Stomach (tissue), 8 donors: ENCODE measurements at regions not wholly inside any gene's neighbourhood (a gene's known extent, or its start where the extent isn't known, plus 50 kb on each side); places are given as distances from the start of the nearest gene placed in this dataset.

ENCODE experiments used
- DNase-seq, 2 donors: peaks; one replicate each; pipeline versions ENCODE4 v3.0.0 to v3.0.0-alpha.2; 2013 to 2019
- H3K27ac ChIP-seq, 5 donors: fragments of 200-600 bp in 4 of 5; sonication (generic) in 4 of 5; one replicate each; pipeline ENCODE4 v1.5.1; 2013 to 2019; ENCODE audit warnings: mild to moderate bottlenecking in 1 of 5, moderate library complexity in 1 of 5
- H3K27me3 ChIP-seq, 3 donors: fragments of 200-600 bp; sonication (generic); one replicate each; pipeline ENCODE4 v1.5.1; 2017 to 2019; ENCODE audit warnings: mixed run types in 1 of 3
- H3K36me3 ChIP-seq, 4 donors: fragments of 200-600 bp; sonication (generic); 1 replicate in 3 of 4; 2 replicates in 1 of 4; pipeline ENCODE4 v1.5.1; 2016 to 2019
- H3K4me1 ChIP-seq, 4 donors: fragments of 200-600 bp; sonication (generic); one replicate each; pipeline ENCODE4 v1.5.1; 2016 to 2019
- H3K4me3 ChIP-seq, 4 donors: fragments of 200-600 bp; sonication (generic) in 3 of 4; one replicate each; pipeline ENCODE4 v1.5.1; 2016 to 2019; ENCODE audit warnings: mild to moderate bottlenecking in 1 of 4
- H3K9me3 ChIP-seq, 4 donors: fragments of 200-600 bp; sonication (generic); one replicate each; pipeline ENCODE4 v1.5.1; 2016 to 2019
- CTCF ChIP-seq, 7 experiments: fragments of 450-650 bp in 4 of 7; fragments of 200-600 bp in 3 of 7; sonication (generic) in 3 of 7; IDR thresholded peaks; one replicate each; pipeline ENCODE4 v1.5.1; 2016 to 2019; ENCODE audit warnings: antibody characterized with exemption in 7 of 7, control low read depth in 2 of 7, mild to moderate bottlenecking in 1 of 7
- EP300 ChIP-seq: sonication (generic); formaldehyde crosslinking; IDR thresholded peaks from one replicate; pipeline ENCODE4 v1.6.1; 2017; ENCODE audit warnings: antibody characterized with exemption
- POLR2A ChIP-seq, 4 donors: fragments of 450-650 bp; IDR thresholded peaks; one replicate each; pipeline ENCODE4 v1.6.1; 2016; ENCODE audit warnings: antibody characterized with exemption in 4 of 4, control low read depth in 2 of 4, mild to moderate bottlenecking in 1 of 4, moderate library complexity in 1 of 4
- POLR2AphosphoS5 ChIP-seq, 3 donors: sonication (generic); formaldehyde crosslinking; IDR thresholded peaks; one replicate each; pipeline ENCODE4 v1.6.1; 2016; ENCODE audit warnings: antibody characterized with exemption in 3 of 3
- WGBS, 5 donors: extraction: QIAGEN DNeasy Blood & Tissue Kit in 3 of 5; methylation state at CpG; one replicate each; pipeline versions ENCODE4 v1.1.5 to v1.1.7; 2013 to 2018; 5-methylcytosine and 5-hydroxymethylcytosine counted together
- intact Hi-C: fragments of 100-400 bp; cut with DNase I; formaldehyde crosslinking; loops from one replicate; pipeline ENCODE4 v1.15.1; 2023; ENCODE audit warnings: low total_unique reads
- donor health status: healthy with polysubstance abuse.
- donor health status: Bipolar disorder and iron deficiency.
- donor health status: healthy.

DNA sequence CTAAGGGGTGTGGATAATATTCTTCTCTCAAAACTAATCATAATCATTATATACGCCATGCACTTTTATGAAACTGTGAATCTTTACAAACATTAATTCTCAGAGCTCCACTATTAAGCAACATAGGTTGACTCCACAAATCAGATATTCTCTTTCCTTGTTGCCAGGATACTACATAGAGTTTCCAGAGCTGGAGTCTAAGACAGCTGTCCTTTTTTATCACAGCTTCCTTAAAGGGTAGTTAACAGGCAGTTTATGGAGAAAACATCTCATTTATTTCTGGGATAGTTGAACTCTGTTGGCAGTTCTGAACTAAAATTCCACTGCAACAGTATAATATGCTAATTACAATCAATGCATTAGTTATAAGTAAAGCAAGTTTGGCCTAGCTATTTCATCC, 152.1 kb upstream of the PPP1R2C start:
- H3K36me3 ChIP-seq: no peaks in the 10 kb centered on the region
- H3K4me1 ChIP-seq: no peaks in the 10 kb centered on the region
- H3K4me3 ChIP-seq: no peak overlapping the region
- H3K27me3 ChIP-seq: no peaks in the 10 kb centered on the region
- 85 to 100% (median 96%) methylated on average over 1 of the region's 1 CpG for WGBS, 5 donors
- H3K27ac ChIP-seq: no peak overlapping the region
- H3K9me3 ChIP-seq: no peaks in the 10 kb centered on the region
- TF ChIP-seq CTCF (IDR thresholded peaks at IDR 0.05) (no peak), POLR2AphosphoS5 (IDR thresholded peaks at IDR 0.05) (no peak), EP300 (no peak), POLR2A (IDR thresholded peaks at IDR 0.05) (no peak)
- intact Hi-C loops: no loop called here
- no peak for DNase-seq

DNA sequence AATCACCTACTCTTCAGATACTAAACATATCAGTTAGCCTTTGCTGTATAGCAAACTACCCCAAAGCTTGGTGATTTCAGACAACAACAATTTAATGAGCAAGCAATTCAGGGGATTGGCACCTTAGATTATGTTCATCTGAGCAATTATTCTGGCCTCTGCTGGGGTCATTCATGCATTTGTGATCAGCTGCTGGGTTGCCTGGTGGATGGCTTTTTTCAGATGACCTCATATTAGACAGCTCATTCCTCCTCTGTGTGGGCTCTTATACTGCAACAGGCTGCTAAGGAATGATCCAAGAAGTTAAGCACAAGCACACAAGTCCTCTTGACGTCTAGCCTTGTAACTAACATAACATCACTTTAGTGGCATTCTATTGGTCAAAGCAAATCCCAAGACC, 153.0 kb upstream of the PPP1R2C start:
- WGBS, 5 donors: 42 to 81% (median 67%) methylated on average over 1 of the region's 1 CpG
- DNase-seq: no peak
- TF ChIP-seq CTCF (IDR thresholded peaks at IDR 0.05): no peak
- no peak for TF ChIP-seq POLR2A (IDR thresholded peaks at IDR 0.05)
- no peak for TF ChIP-seq POLR2AphosphoS5 (IDR thresholded peaks at IDR 0.05)
- no peak for TF ChIP-seq EP300
- no peaks in the 10 kb centered on the region for H3K27me3 ChIP-seq
- H3K27ac ChIP-seq: no peak overlapping the region
- no peaks in the 10 kb centered on the region for H3K36me3 ChIP-seq
- H3K4me3 ChIP-seq: no peak overlapping the region
- no peaks in the 10 kb centered on the region for H3K4me1 ChIP-seq
- H3K9me3 ChIP-seq: no peaks in the 10 kb centered on the region
- intact Hi-C loops: no loop called here

GRCh38 chrX:42933187-42933586, 155.2 kb upstream of the PPP1R2C start:
- 44 to 88% (median 62%) methylated on average over 1 of the region's 1 CpG for WGBS, 5 donors
- TF ChIP-seq POLR2AphosphoS5 (IDR thresholded peaks at IDR 0.05): no peak
- no peak for TF ChIP-seq CTCF (IDR thresholded peaks at IDR 0.05)
- TF ChIP-seq EP300: no peak
- TF ChIP-seq POLR2A (IDR thresholded peaks at IDR 0.05): no peak
- DNase-seq: no peak
- no peaks in the 10 kb centered on the region for H3K9me3 ChIP-seq
- no peak overlapping the region for H3K27ac ChIP-seq
- H3K27me3 ChIP-seq: no peaks in the 10 kb centered on the region
- intact Hi-C loops: no loop called here
- H3K4me3 ChIP-seq: no peak overlapping the region
- no peaks in the 10 kb centered on the region for H3K4me1 ChIP-seq
- H3K36me3 ChIP-seq: no peaks in the 10 kb centered on the region

DNA sequence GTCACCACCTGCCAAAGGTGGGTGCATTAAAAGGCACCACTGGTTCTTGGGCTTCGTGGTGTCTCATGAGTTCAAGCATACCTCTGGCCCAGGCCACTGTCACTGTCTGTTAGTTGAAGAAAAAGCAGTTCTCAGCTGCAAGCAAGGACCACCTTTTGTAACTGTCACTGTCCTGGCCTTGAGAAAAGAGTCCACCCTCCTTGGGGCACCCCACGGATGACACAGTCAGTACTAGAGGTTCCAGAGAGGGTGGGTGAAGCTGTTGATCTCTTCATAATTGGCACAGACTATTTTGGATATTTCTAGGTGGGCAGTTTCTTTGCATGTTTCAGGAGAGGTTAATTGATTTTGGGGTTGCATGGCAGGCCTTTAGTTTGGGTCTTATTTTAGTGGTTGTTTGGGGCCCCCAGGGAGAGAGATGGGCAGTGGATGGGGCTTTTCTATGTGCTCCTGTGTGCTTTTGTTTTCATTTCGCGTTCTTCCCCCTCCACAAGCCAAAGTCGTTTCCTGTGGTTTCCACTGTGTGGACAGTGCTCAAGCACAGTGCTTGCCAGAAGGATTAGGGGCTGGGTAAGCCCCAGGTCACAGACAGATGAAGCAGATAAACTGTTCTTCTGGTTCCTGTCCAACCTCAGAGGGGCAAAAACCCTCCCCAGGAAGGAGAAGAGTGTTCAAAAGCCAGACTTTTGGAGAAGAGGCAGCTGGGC, 156.2 kb upstream of the PPP1R2C start:
- H3K27me3 ChIP-seq: no peaks in the 10 kb centered on the region
- TF ChIP-seq EP300 (no peak), POLR2AphosphoS5 (IDR thresholded peaks at IDR 0.05) (no peak), CTCF (IDR thresholded peaks at IDR 0.05) (no peak), POLR2A (IDR thresholded peaks at IDR 0.05) (no peak)
- no peak overlapping the region for H3K4me3 ChIP-seq
- H3K36me3 ChIP-seq: no peaks in the 10 kb centered on the region
- intact Hi-C loops: no loop called here
- peak overlapping the region in 1 of 5 donors; percentile 44 for H3K27ac ChIP-seq
- H3K4me1 ChIP-seq: no peaks in the 10 kb centered on the region
- DNase-seq: peak in 1 of 2 donors; percentile 32
- WGBS, 5 donors: 26 to 57% (median 36%) methylated on average over 5 of the region's 5 CpGs
- H3K9me3 ChIP-seq: peaks cover 0 to 5% (median 0%) of the 10 kb centered on the region in 4 donors
